HG03442 (cell line): ENCODE measurements at regions not wholly inside any gene's neighbourhood (a gene's known extent, or its start where the extent isn't known, plus 50 kb on each side); places are given as distances from the start of the nearest gene placed in this dataset.

Experiments used
- ATAC-seq: cut with Tn5 transposase; IDR thresholded peaks from one replicate; pipeline ENCODE4 v1.9.1; 2021; ENCODE audit warnings: mild to moderate bottlenecking, moderate library complexity; ENCODE audit not compliant: unreplicated experiment

- no peak for ATAC-seq
Observed at GRCh38 chr13:22263185-22263584, 592.3 kb downstream of the FGF9 start.

GRCh38 chr13:22265563-22265962, 594.7 kb downstream of the FGF9 start:
- no peak for ATAC-seq

GRCh38 chr13:22270881-22271280, 600.0 kb downstream of the FGF9 start:
- ATAC-seq, result no peak

- no peak for ATAC-seq
Observed at GRCh38 chr13:22271903-22272302, 601.0 kb downstream of the FGF9 start.

GRCh38 chr13:22275393-22275792, 604.5 kb downstream of the FGF9 start:
- ATAC-seq, result no peak

- ATAC-seq, result no peak
Observed at GRCh38 chr13:22276616-22277015, 605.7 kb downstream of the FGF9 start.

- no peak for ATAC-seq
Observed at GRCh38 chr13:22278336-22278929, 607.6 kb downstream of the FGF9 start.

- no peak for ATAC-seq
Observed at GRCh38 chr13:22285867-22286266, 615.0 kb downstream of the FGF9 start.

- no peak for ATAC-seq
Observed at GRCh38 chr13:22286338-22286737, 615.5 kb downstream of the FGF9 start.

- no peak for ATAC-seq
Observed at GRCh38 chr13:22287343-22287920, 616.6 kb downstream of the FGF9 start.

GRCh38 chr13:22288496-22288895, 617.6 kb downstream of the FGF9 start:
- ATAC-seq, result no peak

- no peak for ATAC-seq
Observed at GRCh38 chr13:22289711-22290110, 618.8 kb downstream of the FGF9 start.

- no peak for ATAC-seq
Observed at GRCh38 chr13:22298530-22298929, 627.7 kb downstream of the FGF9 start.

- ATAC-seq, result no peak
Observed at GRCh38 chr13:22311734-22312404, 641.0 kb downstream of the FGF9 start.

- no peak for ATAC-seq
Observed at GRCh38 chr13:22312405-22312803, 641.5 kb downstream of the FGF9 start.

- no peak for ATAC-seq
Observed at GRCh38 chr13:22316494-22317025, 645.7 kb downstream of the FGF9 start.

GRCh38 chr13:22320991-22321390, 650.1 kb downstream of the FGF9 start:
- no peak for ATAC-seq

- ATAC-seq, result no peak
Observed at GRCh38 chr13:22325761-22326160, 654.9 kb downstream of the FGF9 start.

- ATAC-seq, result no peak
Observed at GRCh38 chr13:22332416-22332815, 661.5 kb downstream of the FGF9 start.

- peak; percentile 64 for ATAC-seq
Observed at GRCh38 chr13:22336460-22336859, 665.6 kb downstream of the FGF9 start.

- ATAC-seq, result no peak
Observed at GRCh38 chr13:22357132-22357531, 686.3 kb downstream of the FGF9 start.

- no peak for ATAC-seq
Observed at GRCh38 chr13:22369090-22369489, 698.2 kb downstream of the FGF9 start.
